ENCODE measurements at regions not wholly inside any gene's neighbourhood (a gene's known extent, or its start where the extent isn't known, plus 50 kb on each side); places are given as distances from the start of the nearest gene placed in this dataset.

- TF ChIP-seq ZNF274 (IDR thresholded peaks at IDR 0.05; ENCODE audit: low read depth, low read length) (no peak), SUZ12 (IDR thresholded peaks at IDR 0.05; ENCODE audit: extremely low read depth, insufficient read depth, insufficient read length) (no peak), YY1 (IDR thresholded peaks at IDR 0.05; ENCODE audit: insufficient read depth, insufficient read length) (no peak)
Measured at GRCh38 chr5:32903613-32904012, 192.5 kb downstream of the NPR3 start.
